Right cardiac atrium (tissue), 5 donors: ENCODE measurements at regions not wholly inside any gene's neighbourhood (a gene's known extent, or its start where the extent isn't known, plus 50 kb on each side); places are given as distances from the start of the nearest gene placed in this dataset.
"Not testable (repeated sequence)": the region's sequence is repeated elsewhere in the genome, so short reads cannot be mapped to it uniquely, and the experiment has no call there.

Experiments
- ATAC-seq, 2 donors: fragments of 200-7000 bp; cut with Tn5 transposase; one replicate each; pipeline versions ENCODE4 v1.8.0 to v1.9.1; 2020; ENCODE audit warnings: moderate library complexity in 2 of 2, mild to moderate bottlenecking in 1 of 2
- DNase-seq, 3 donors: peaks; one replicate each; pipeline ENCODE4 v3.0.0-alpha.2; 2020
- H3K27ac ChIP-seq: one replicate; pipeline ENCODE4 v1.5.1; 2013; ENCODE audit warnings: mild to moderate bottlenecking, low read length, control low read depth, moderate library complexity
- H3K27me3 ChIP-seq: one replicate; pipeline ENCODE4 v1.6.1; 2013; ENCODE audit not compliant: control insufficient read depth, insufficient read depth
- H3K4me1 ChIP-seq: one replicate; pipeline ENCODE4 v1.6.1; 2013; ENCODE audit warnings: low read length; ENCODE audit not compliant: control insufficient read depth, insufficient read depth
- H3K4me3 ChIP-seq: one replicate; pipeline ENCODE4 v1.5.1; 2013; ENCODE audit warnings: low read length, control low read depth
- H3K9me3 ChIP-seq: one replicate; pipeline ENCODE4 v1.6.1; 2013; ENCODE audit warnings: low read length; ENCODE audit not compliant: control insufficient read depth
- WGBS: extraction: QIAGEN DNeasy Blood & Tissue Kit; methylation state at CpG from one replicate; pipeline ENCODE4 v1.1.7; 2013; 5-methylcytosine and 5-hydroxymethylcytosine counted together
- intact Hi-C, 4 donors: fragments of 100-400 bp; cut with DNase I; formaldehyde crosslinking; loops; one replicate each; pipeline versions ENCODE4 v1.11.0 to v1.14.0; 2022 to 2023
- donor health status: healthy with polysubstance abuse.
- donor health status: DM: no; HTN: yes; CAD: no.
- donor health status: DM: no; HTN: no; CAD: no.
- donor health status: DM: no; HTN: yes; CAD: no; lungs with severe emphysema.
- donor health status: DM: yes; HTN: yes; CAD: no.

- no peaks in the 10 kb centered on the region for H3K27me3 ChIP-seq
- H3K4me3 ChIP-seq: no peak overlapping the region
- ATAC-seq: no peak
- DNase-seq: no peak
- H3K9me3 ChIP-seq: no peaks in the 10 kb centered on the region
- H3K4me1 ChIP-seq: peaks cover 5% of the 10 kb centered on the region
- H3K27ac ChIP-seq: no peak overlapping the region
- intact Hi-C loops: no loop called here
- 57% methylated on average over 2 of the region's 2 CpGs for WGBS
Measured at GRCh38 chr1:30518186-30518585, 205.2 kb downstream of the MATN1 start.

- ATAC-seq, H3K4me3 ChIP-seq, H3K4me1 ChIP-seq, intact Hi-C loops, H3K9me3 ChIP-seq, H3K27ac ChIP-seq, DNase-seq, H3K27me3 ChIP-seq: not testable (repeated sequence)
- 83% methylated on average over 6 of the region's 6 CpGs for WGBS
Measured at GRCh38 chr1:30517666-30518065, 205.7 kb downstream of the MATN1 start.

- DNase-seq, H3K4me3 ChIP-seq, H3K4me1 ChIP-seq, intact Hi-C loops, H3K27me3 ChIP-seq, H3K9me3 ChIP-seq, ATAC-seq, H3K27ac ChIP-seq: not testable (repeated sequence)
- WGBS: 75% methylated on average over 7 of the region's 7 CpGs
Measured at GRCh38 chr1:30517241-30517640, 206.1 kb downstream of the MATN1 start.

GRCh38 chr1:30516485-30516858 lies 206.9 kb downstream of the MATN1 start:
- ATAC-seq: no peak
- no peaks in the 10 kb centered on the region for H3K9me3 ChIP-seq
- DNase-seq: no peak
- H3K27ac ChIP-seq: no peak overlapping the region
- no peaks in the 10 kb centered on the region for H3K27me3 ChIP-seq
- no peak overlapping the region for H3K4me3 ChIP-seq
- WGBS: 87% methylated on average over 4 of the region's 4 CpGs
- intact Hi-C loops: no loop called here
- H3K4me1 ChIP-seq: no peaks in the 10 kb centered on the region

GRCh38 chr1:30515755-30516484 lies 207.5 kb downstream of the MATN1 start:
- Histone ChIP-seq H3K4me1 (no peaks in the 10 kb centered on the region), H3K27ac (no peak overlapping the region), H3K4me3 (no peak overlapping the region), H3K27me3 (no peaks in the 10 kb centered on the region), H3K9me3 (no peaks in the 10 kb centered on the region)
- no peak for DNase-seq
- intact Hi-C loops: no loop called here
- WGBS: 64% methylated on average over 10 of the region's 10 CpGs
- ATAC-seq: no peak

GRCh38 chr1:30514945-30515344 lies 208.4 kb downstream of the MATN1 start:
- H3K4me3 ChIP-seq: no peak overlapping the region
- no peaks in the 10 kb centered on the region for H3K9me3 ChIP-seq
- intact Hi-C loops: no loop called here
- 57% methylated on average over 3 of the region's 3 CpGs for WGBS
- no peaks in the 10 kb centered on the region for H3K27me3 ChIP-seq
- H3K4me1 ChIP-seq: no peaks in the 10 kb centered on the region
- no peak for ATAC-seq
- H3K27ac ChIP-seq: no peak overlapping the region
- no peak for DNase-seq

GRCh38 chr1:30514137-30514654 lies 209.2 kb downstream of the MATN1 start:
- ATAC-seq: no peak
- Histone ChIP-seq H3K4me3 (no peak overlapping the region), H3K9me3 (no peaks in the 10 kb centered on the region), H3K27me3 (no peaks in the 10 kb centered on the region), H3K4me1 (no peaks in the 10 kb centered on the region), H3K27ac (no peak overlapping the region)
- 45% methylated on average over 6 of the region's 6 CpGs for WGBS
- DNase-seq: no peak
- intact Hi-C loops: no loop called here

- Histone ChIP-seq H3K4me3 (no peak overlapping the region), H3K4me1 (no peaks in the 10 kb centered on the region), H3K9me3 (no peaks in the 10 kb centered on the region), H3K27ac (no peak overlapping the region), H3K27me3 (no peaks in the 10 kb centered on the region)
- no peak for ATAC-seq
- no peak for DNase-seq
- WGBS: 72% methylated on average over 12 of the region's 12 CpGs
- intact Hi-C loops: no loop called here
Measured at GRCh38 chr1:30513396-30514136, 209.8 kb downstream of the MATN1 start.

- ATAC-seq (no peak), DNase-seq (no peak)
- H3K27ac ChIP-seq: no peak overlapping the region
- WGBS: 85% methylated on average over 9 of the region's 9 CpGs
- H3K4me1 ChIP-seq: no peaks in the 10 kb centered on the region
- H3K27me3 ChIP-seq: no peaks in the 10 kb centered on the region
- H3K4me3 ChIP-seq: no peak overlapping the region
- intact Hi-C loops: no loop called here
- H3K9me3 ChIP-seq: no peaks in the 10 kb centered on the region
Measured at GRCh38 chr1:30512914-30513265, 210.5 kb downstream of the MATN1 start.

- DNase-seq (peak in 1 of 3 donors; percentile 30), ATAC-seq (no peak)
- Histone ChIP-seq H3K4me3 (no peak overlapping the region), H3K27ac (no peak overlapping the region), H3K9me3 (no peaks in the 10 kb centered on the region), H3K27me3 (no peaks in the 10 kb centered on the region), H3K4me1 (no peaks in the 10 kb centered on the region)
- intact Hi-C loops: no loop called here
- 52% methylated on average over 18 of the region's 18 CpGs for WGBS
Measured at GRCh38 chr1:30511991-30512913, 211.1 kb downstream of the MATN1 start.

GRCh38 chr1:30511563-30511962 lies 211.8 kb downstream of the MATN1 start:
- Histone ChIP-seq H3K27me3 (no peaks in the 10 kb centered on the region), H3K27ac (no peak overlapping the region), H3K4me3 (no peak overlapping the region), H3K9me3 (no peaks in the 10 kb centered on the region), H3K4me1 (no peaks in the 10 kb centered on the region)
- intact Hi-C loops: no loop called here
- 79% methylated on average over 6 of the region's 6 CpGs for WGBS
- ATAC-seq (no peak), DNase-seq (no peak)
